ENCODE measurements at regions not wholly inside any gene's neighbourhood (a gene's known extent, or its start where the extent isn't known, plus 50 kb on each side); places are given as distances from the start of the nearest gene placed in this dataset.

DNA sequence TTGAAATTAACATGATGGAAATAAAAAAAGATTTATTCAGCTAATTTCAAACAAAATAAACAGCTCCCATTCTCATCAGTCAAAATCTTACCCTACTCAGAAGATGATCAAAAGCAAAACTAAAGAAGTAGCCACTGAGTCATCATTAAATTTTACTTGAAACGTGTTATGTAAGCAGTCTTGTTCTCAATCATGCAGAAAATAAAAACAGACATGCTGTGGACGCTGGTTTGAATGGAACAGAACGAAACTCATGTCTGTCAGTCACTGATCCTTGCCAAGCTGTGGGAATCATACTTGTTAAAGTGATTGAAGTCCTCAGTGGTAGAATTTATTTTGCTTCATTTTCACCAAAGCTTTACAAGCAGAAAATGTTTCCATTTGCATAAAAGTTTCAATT is 77.2 kb upstream of the TLR3 start (continued):
- TF ChIP-seq EP300 (IDR thresholded peaks at IDR 0.05; ENCODE audit: borderline replicate concordance in 1 of 2, low read depth in 1 of 2, low read length in 1 of 2) = no peak
- TF ChIP-seq ELF1 (IDR thresholded peaks at IDR 0.05) = no peak
- no peak for TF ChIP-seq RAD21 (IDR thresholded peaks at IDR 0.05; ENCODE audit: low read length)
- TF ChIP-seq RCOR1 (IDR thresholded peaks at IDR 0.05; ENCODE audit: low read length) = no peak

- no peaks in the 10 kb centered on the region for H4K20me1 ChIP-seq (ENCODE audit: insufficient read depth)
- WGBS (ENCODE audit: low lambda C conversion rate) = 96% methylated on average over 2 of the region's 2 CpGs
- ChIA-PET CTCF (interaction anchor here (2.1 kb wide), 1 partner anchor 29 kb away, joined by 7 read pairs; no protein-coding TSS in a partner anchor), POLR2A (no interaction called here)
- H3K27ac ChIP-seq (ENCODE audit: low read depth in 2 of 2, low read length in 1 of 2) = no peak overlapping the region
- no peak overlapping the region for H3K9ac ChIP-seq
- no peaks in the 10 kb centered on the region for H3K9me3 ChIP-seq
- H3K27me3 ChIP-seq (ENCODE audit: insufficient read depth) = no peaks in the 10 kb centered on the region
- H3K4me3 ChIP-seq (ENCODE audit: low read depth in 2 of 2, low read length in 1 of 2) = no peak overlapping the region
- TF ChIP-seq NFIC (IDR thresholded peaks at IDR 0.05; ENCODE audit: borderline replicate concordance) = no peak
- no peak for TF ChIP-seq RXRA (IDR thresholded peaks at IDR 0.05; ENCODE audit: borderline replicate concordance, low read depth)
- TF ChIP-seq MEF2A (IDR thresholded peaks at IDR 0.05; ENCODE audit: borderline replicate concordance, low read depth) = no peak
- TF ChIP-seq GABPA (IDR thresholded peaks at IDR 0.05; ENCODE audit: low read depth) = no peak
- H3K36me3 ChIP-seq (replicated peaks in 1 of 2; ENCODE audit: control insufficient read depth in 1 of 2, insufficient read depth in 2 of 2, low read length in 1 of 2) = no peaks in the 10 kb centered on the region
- H3K9me2 ChIP-seq = no peaks in the 10 kb centered on the region
- H3F3A ChIP-seq (replicated peaks; ENCODE audit: insufficient read depth) = no peaks in the 10 kb centered on the region
- no peak for DNase-seq
- H3K4me2 ChIP-seq = no peak overlapping the region
- no peaks in the 10 kb centered on the region for H3K79me2 ChIP-seq (ENCODE audit: insufficient read depth)
- H2AFZ ChIP-seq (ENCODE audit: low read depth) = no peak overlapping the region
- no peaks in the 10 kb centered on the region for H3K4me1 ChIP-seq (ENCODE audit: control insufficient read depth in 1 of 2, insufficient read depth in 2 of 2, low read depth in 1 of 2, low read length in 1 of 2)
These were observed 76.4 kb upstream of the TLR3 start for GRCh38 chr4:185992585-185992984.

GRCh38 chr4:185993328-185993973 is 75.5 kb upstream of the TLR3 start:
- CTCF ChIA-PET = interaction anchor here (2.1 kb wide), 1 partner anchor 28 kb away, joined by 7 read pairs; no protein-coding TSS in a partner anchor
- 32% methylated on average over 5 of the region's 6 CpGs for WGBS (ENCODE audit: low lambda C conversion rate)
- no peaks in the 10 kb centered on the region for H3K4me1 ChIP-seq (ENCODE audit: control insufficient read depth in 1 of 2, insufficient read depth in 2 of 2, low read depth in 1 of 2, low read length in 1 of 2)

More at GRCh38 chr4:185993328-185993973, 75.5 kb upstream of the TLR3 start:
- Histone ChIP-seq H4K20me1 (ENCODE audit: insufficient read depth) (no peaks in the 10 kb centered on the region), H3K36me3 (replicated peaks in 1 of 2; ENCODE audit: control insufficient read depth in 1 of 2, insufficient read depth in 2 of 2, low read length in 1 of 2) (no peaks in the 10 kb centered on the region), H3K9me3 (no peaks in the 10 kb centered on the region), H3K27me3 (ENCODE audit: insufficient read depth) (no peaks in the 10 kb centered on the region), H3K9me2 (no peaks in the 10 kb centered on the region), H2AFZ (ENCODE audit: low read depth) (no peak overlapping the region), H3K4me2 (no peak overlapping the region), H3K79me2 (ENCODE audit: insufficient read depth) (no peaks in the 10 kb centered on the region), H3K27ac (ENCODE audit: low read depth in 2 of 2, low read length in 1 of 2) (no peak overlapping the region), H3F3A (replicated peaks; ENCODE audit: insufficient read depth) (no peaks in the 10 kb centered on the region), H3K9ac (no peak overlapping the region), H3K4me3 (ENCODE audit: low read depth in 2 of 2, low read length in 1 of 2) (no peak overlapping the region)
- no peak for DNase-seq
- POLR2A ChIA-PET = no interaction called here
- TF ChIP-seq RCOR1 (IDR thresholded peaks at IDR 0.05; ENCODE audit: low read length) (no peak), EP300 (IDR thresholded peaks at IDR 0.05; ENCODE audit: borderline replicate concordance in 1 of 2, low read depth in 1 of 2, low read length in 1 of 2) (no peak), POLR2AphosphoS5 (IDR thresholded peaks at IDR 0.05; ENCODE audit: low read depth, low read length) (no peak), RXRA (IDR thresholded peaks at IDR 0.05; ENCODE audit: borderline replicate concordance, low read depth) (no peak), GATA2 (CRISPR knock-in tag; IDR thresholded peaks at IDR 0.05) (no peak), ELF1 (IDR thresholded peaks at IDR 0.05) (no peak), FOXM1 (IDR thresholded peaks at IDR 0.05; ENCODE audit: low read depth) (no peak), MEF2A (IDR thresholded peaks at IDR 0.05; ENCODE audit: borderline replicate concordance, low read depth) (no peak), FOXJ3 (CRISPR knock-in tag; IDR thresholded peaks at IDR 0.05) (no peak), RAD21 (IDR thresholded peaks at IDR 0.05; ENCODE audit: low read length) (no peak), SMC3 (IDR thresholded peaks at IDR 0.05; ENCODE audit: low read depth, low read length) (no peak)
- TF ChIP-seq, protein P1, sequence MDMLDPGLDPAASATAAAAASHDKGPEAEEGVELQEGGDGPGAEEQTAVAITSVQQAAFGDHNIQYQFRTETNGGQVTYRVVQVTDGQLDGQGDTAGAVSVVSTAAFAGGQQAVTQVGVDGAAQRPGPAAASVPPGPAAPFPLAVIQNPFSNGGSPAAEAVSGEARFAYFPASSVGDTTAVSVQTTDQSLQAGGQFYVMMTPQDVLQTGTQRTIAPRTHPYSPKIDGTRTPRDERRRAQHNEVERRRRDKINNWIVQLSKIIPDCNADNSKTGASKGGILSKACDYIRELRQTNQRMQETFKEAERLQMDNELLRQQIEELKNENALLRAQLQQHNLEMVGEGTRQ (IDR thresholded peaks at IDR 0.05; ENCODE audit: borderline replicate concordance, low read depth, low read length) = no peak
